ENCODE measurements at regions not wholly inside any gene's neighbourhood (a gene's known extent, or its start where the extent isn't known, plus 50 kb on each side); places are given as distances from the start of the nearest gene placed in this dataset.

GRCh38 chr20:22506827-22507226, 77.5 kb downstream of the FOXA2 start:
- TF ChIP-seq CTCF (IDR thresholded peaks at IDR 0.05) (no peak), EP300 (IDR thresholded peaks at IDR 0.05) (no peak), POLR2A (IDR thresholded peaks at IDR 0.05) (no peak)
